ENCODE measurements at regions not wholly inside any gene's neighbourhood (a gene's known extent, or its start where the extent isn't known, plus 50 kb on each side); places are given as distances from the start of the nearest gene placed in this dataset.

- 96% methylated on average over 1 of the region's 1 CpG; no CpG with 5 or more reads in 1 of the 2 experiments for WGBS, 2 experiments (ENCODE audit: extremely low coverage in 1 of 2, insufficient coverage in 1 of 2, insufficient read length in 1 of 2, insufficient replicate concordance in 2 of 2, low coverage in 1 of 2, low lambda C conversion rate in 2 of 2, missing lambda C conversion rate in 1 of 2)
- Histone ChIP-seq H3K4me3 (ENCODE audit: extremely low read depth in 1 of 4, insufficient read depth in 2 of 4, low read depth in 3 of 4, low read length in 4 of 4) (no peak overlapping the region), H2BK12ac (ENCODE audit: low read depth, low read length) (no peak overlapping the region), H3K79me2 (ENCODE audit: control insufficient read depth in 1 of 2, insufficient read depth in 2 of 2, low read length in 2 of 2) (no peaks in the 10 kb centered on the region), H3K4me2 (ENCODE audit: insufficient read depth in 1 of 2, low read depth in 2 of 2, low read length in 2 of 2) (no peak overlapping the region), H4K91ac (replicated peaks; ENCODE audit: insufficient read length, low read length) (no peak overlapping the region), H4K20me1 (replicated peaks in 1 of 2; ENCODE audit: control insufficient read depth in 1 of 2, insufficient read depth in 2 of 2, low read length in 2 of 2) (no peaks in the 10 kb centered on the region), H3K56ac (replicated peaks; ENCODE audit: insufficient read length, low read depth, low read length) (no peak overlapping the region), H2BK20ac (ENCODE audit: low read length) (no peak overlapping the region), H3K27ac (ENCODE audit: low read depth, low read length) (no peak overlapping the region), H3K4me1 (replicated peaks in 1 of 4; ENCODE audit: control insufficient read depth in 3 of 4, insufficient read depth in 4 of 4, low read length in 3 of 4) (no peaks in the 10 kb centered on the region), H2BK120ac (replicated peaks; ENCODE audit: low read depth, low read length) (no peak overlapping the region), H3K9ac (replicated peaks in 1 of 4; ENCODE audit: extremely low read depth in 1 of 4, low read depth in 3 of 4, low read length in 3 of 4) (no peak overlapping the region), H3K18ac (ENCODE audit: extremely low read depth, low read length) (no peak overlapping the region), H2BK15ac (ENCODE audit: low read length) (no peak overlapping the region), H2BK5ac (ENCODE audit: low read depth, low read length) (no peak overlapping the region), H3K4ac (replicated peaks; ENCODE audit: insufficient read length, low read depth, low read length) (no peak overlapping the region), H3K23me2 (ENCODE audit: low read depth, low read length) (no peaks in the 10 kb centered on the region), H3K79me1 (ENCODE audit: low read depth, low read length) (no peaks in the 10 kb centered on the region), H3K27me3 (replicated peaks in 1 of 4; ENCODE audit: control insufficient read depth in 3 of 4, extremely low read depth in 1 of 4, insufficient read depth in 3 of 4, low read length in 3 of 4) (no peaks in the 10 kb centered on the region), H3K23ac (ENCODE audit: insufficient read length) (no peak overlapping the region), H3K9me3 (ENCODE audit: insufficient read depth in 2 of 2, low read depth in 1 of 2, low read length in 1 of 2) (no peaks in the 10 kb centered on the region), H2AFZ (ENCODE audit: low read length) (no peak overlapping the region), H4K8ac (ENCODE audit: extremely low read depth, insufficient read depth, low read length) (no peak overlapping the region), H4K5ac (ENCODE audit: insufficient read length, low read depth, low read length) (no peak overlapping the region), H2AK5ac (ENCODE audit: low read depth, low read length) (no peak overlapping the region), H3K14ac (ENCODE audit: insufficient read length) (no peak overlapping the region), H3K36me3 (ENCODE audit: control insufficient read depth in 2 of 4, insufficient read depth in 4 of 4, low read length in 3 of 4) (no peaks in the 10 kb centered on the region)
- FAIRE-seq (no peak), DNase-seq (ENCODE audit: low read depth in 1 of 2, low spot score in 2 of 2) (no peak)
- CTCF ChIA-PET (ENCODE audit: partially characterized antibody): no interaction called here
- POLR2A ChIA-PET (ENCODE audit: partially characterized antibody): interaction anchor here (0.7 kb wide), 1 partner anchor 185 kb away, joined by 3 read pairs; no protein-coding TSS in a partner anchor
- no peak for TF ChIP-seq BCL11A (IDR thresholded peaks at IDR 0.05; ENCODE audit: low read depth in 2 of 2, low read length in 2 of 2)
- no peak for TF ChIP-seq CHD2 (IDR thresholded peaks at IDR 0.05; ENCODE audit: low read length)
- TF ChIP-seq SRF (IDR thresholded peaks at IDR 0.05; ENCODE audit: low read depth, low read length): no peak
- TF ChIP-seq SIN3A (conservative IDR thresholded peaks at IDR 0.05 in 1 of 2, IDR thresholded peaks at IDR 0.05 in 1 of 2; ENCODE audit: low read depth in 1 of 2, low read length in 2 of 2): no peak
- TF ChIP-seq HDAC2 (IDR thresholded peaks at IDR 0.05; ENCODE audit: borderline replicate concordance in 1 of 2, low read depth in 2 of 2, low read length in 2 of 2): no peak
- no peak for TF ChIP-seq RXRA (IDR thresholded peaks at IDR 0.05; ENCODE audit: insufficient read depth, low read depth, low read length)
- no peak for TF ChIP-seq FOSL1 (IDR thresholded peaks at IDR 0.05; ENCODE audit: insufficient read depth, low read depth, low read length)
Observed at GRCh38 chr4:33873791-33874190, 2370.5 kb downstream of the ARAP2 start.
